SK-MEL-5 (cell line): ENCODE measurements at regions not wholly inside any gene's neighbourhood (a gene's known extent, or its start where the extent isn't known, plus 50 kb on each side); places are given as distances from the start of the nearest gene placed in this dataset.
"Not testable (repeated sequence)": the region's sequence is repeated elsewhere in the genome, so short reads cannot be mapped to it uniquely, and the experiment has no call there.

Source experiments
- DNase-seq: peaks from one replicate; pipeline ENCODE4 v3.0.0-alpha.2; 2016; ENCODE audit warnings: low read depth, low spot score
- in situ Hi-C: cut with HindIII; loops from 2 replicates; pipeline ENCODE4 v1.10.0; 2016; ENCODE audit warnings: low sequenced_read_pairs, high pct_unique_total_duplicates, low pct_unique_long_range_greater_than_20kb

DNA sequence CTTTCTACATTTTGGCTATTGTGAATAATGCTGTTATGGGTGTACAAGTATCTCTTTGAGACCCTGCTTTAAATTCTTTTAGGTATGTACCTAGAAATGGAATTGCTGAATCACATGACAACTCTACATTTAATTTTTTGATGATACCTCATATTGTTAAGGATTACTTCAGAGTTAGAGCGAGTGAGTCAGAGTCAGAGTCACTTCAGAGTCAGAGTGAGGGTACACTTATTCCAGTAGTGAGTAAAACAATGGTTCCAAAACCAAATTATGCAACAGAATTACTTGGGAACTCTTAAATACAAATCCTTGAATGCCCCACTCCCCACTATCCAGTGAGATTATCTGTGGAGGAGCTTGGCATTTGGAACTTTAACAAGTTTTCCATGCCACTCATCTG is 50.3 kb upstream of the SNRK start:
- in situ Hi-C loops: no loop called here
- DNase-seq: no peak

DNA sequence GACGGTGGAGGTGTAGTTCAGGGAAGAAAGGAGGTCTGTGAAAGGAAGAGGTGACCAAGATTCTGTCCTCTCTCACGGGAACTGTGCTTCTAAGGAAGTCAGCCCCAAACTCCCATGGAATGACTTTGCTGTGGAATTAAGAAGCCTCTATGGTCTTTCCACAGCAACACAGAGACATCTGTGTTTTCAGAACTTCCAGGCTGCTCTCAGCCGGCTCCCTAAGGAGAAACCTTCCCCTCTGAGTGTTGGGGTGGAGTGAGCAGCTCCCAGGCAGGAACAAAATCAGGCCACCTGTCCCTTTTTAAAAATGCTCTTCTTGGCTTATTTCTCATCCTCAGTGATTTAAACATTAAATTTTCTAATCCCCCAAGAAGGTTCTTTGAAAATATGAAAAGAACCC is 53.3 kb upstream of the SNRK start:
- DNase-seq: no peak
- in situ Hi-C loops: no loop called here

DNA sequence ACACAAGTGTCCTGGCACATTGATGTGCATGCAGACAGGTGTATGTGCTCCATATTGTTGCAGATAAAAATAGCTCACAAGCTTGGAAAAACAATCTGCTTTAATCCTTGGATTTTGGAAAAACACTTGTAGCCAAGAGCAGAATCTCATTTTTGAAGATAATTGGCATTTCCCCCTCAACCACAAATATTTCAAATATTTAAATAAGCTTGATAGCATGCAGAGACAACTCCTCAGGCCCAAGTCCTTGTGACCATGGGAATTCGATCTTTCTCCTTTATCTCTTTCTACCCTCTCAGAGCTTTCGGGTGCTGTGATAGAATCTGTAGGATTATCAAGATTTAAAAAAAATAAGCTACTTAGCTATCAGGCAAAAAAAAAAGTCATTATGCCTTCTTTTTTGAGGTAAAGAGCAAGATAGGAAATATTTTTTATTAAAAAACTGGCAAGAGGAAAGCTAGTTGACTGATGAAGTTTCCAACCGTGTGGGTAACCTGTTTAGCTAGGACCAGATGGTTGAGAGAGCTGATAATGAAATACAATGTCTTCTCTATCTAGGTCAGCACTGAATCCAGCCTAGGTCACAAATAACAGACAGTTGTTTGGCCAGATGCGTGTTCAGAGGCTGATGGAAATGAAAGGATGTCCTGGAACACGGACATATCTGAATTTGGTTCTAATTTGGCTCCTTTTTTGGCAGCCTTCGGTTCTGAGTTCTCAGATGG is 54.9 kb upstream of the SNRK start:
- in situ Hi-C loops: no loop called here
- no peak for DNase-seq

DNA sequence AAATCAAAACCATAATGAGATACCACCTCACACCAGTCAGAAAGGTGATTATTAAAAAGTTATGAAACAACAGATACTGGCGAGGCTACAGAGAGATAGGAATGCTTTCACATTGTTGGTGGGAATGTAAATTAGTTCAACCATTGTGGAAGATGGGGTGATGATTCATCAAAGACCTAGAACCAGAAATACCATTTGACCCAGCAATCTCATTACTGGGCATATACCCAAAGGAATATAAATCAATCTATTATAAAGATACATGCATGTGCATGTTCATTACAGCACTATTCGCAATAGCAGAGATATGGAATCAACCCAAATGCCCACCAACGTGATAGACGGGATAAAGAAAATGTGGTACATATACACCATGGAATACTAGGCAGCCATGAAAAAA is 56.5 kb upstream of the SNRK start:
- DNase-seq, in situ Hi-C loops: not testable (repeated sequence)

DNA sequence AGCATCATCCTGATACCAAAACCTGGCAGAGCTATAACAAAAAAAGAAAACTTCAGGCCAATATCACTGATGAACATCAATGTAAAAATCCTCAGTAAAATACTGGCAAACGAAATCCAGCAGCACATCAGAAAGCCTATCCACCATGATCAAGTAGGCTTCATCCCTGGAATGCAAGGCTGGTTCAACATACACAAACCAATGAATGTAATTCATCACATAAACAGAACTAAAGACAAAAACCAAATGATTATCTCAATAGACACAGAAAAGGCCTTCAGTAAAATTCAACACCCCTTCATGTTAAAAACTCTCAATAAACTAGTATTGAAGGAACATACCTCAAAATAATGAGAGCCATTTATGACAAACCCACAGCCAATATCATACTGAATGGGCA is 58.7 kb upstream of the SNRK start:
- DNase-seq, in situ Hi-C loops: not testable (repeated sequence)

DNA sequence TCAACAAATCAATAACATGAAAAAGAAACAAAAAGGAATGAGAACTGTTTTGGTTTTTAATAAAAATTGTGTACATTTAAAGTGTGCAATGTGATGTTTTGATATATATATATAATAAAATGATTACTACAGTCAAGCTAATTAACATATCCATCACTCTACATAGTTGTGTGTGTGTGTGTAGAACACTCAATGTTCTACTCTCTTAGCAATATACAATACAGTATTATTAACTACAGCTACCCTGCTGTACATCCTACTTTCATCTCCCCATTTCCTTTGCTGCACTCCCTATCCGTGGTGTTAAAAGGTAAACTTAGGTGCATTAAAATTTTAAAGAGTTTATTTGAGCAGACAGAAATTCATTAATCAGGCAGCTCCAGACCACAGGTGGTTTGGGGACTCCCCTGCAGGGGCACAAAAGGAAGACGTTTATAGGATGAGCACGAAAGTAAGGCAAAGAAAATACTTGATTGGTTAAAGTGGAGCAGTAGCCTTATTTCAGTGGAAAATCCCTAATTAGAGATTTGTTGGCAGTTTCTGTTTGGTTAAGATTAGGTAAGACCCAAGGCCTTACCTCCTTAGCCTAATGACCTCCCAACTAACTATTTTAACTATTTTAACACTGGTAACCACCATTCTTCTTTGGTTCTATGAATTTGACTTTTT is 61.8 kb upstream of the SNRK start:
- DNase-seq: no peak
- in situ Hi-C loops: no loop called here

DNA sequence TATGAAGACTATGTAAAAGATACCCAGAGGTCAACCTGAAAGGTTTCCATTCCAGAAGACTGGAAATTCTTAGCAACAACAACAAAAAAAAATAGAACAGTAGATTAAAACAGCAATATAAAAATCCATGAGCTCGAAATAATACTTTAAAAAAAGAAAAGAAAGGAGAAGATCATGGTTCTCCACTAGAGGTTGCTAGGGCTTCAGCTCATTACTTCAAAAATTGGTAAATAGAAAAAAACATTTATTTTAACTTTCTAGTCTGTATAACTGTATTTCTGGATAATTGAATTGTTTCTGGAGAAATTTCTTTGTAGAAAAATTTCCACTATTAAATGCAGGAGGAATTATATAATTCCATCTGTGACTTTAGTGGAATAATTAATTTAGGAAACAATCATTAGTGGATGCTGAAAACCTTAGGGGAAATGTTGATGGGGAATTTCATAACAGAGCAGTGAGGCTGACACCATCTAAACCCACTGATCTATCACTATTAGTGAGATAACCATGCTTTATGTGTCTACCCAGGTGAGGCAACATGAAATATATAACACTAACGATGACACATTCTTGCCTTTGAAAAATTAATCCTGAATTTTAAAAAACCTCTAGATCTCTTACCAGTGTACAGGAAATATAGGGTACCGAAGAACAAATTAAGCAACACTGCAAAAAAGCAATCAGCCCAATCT is 62.5 kb upstream of the SNRK start:
- in situ Hi-C loops: no loop called here
- DNase-seq: peak; percentile 19

DNA sequence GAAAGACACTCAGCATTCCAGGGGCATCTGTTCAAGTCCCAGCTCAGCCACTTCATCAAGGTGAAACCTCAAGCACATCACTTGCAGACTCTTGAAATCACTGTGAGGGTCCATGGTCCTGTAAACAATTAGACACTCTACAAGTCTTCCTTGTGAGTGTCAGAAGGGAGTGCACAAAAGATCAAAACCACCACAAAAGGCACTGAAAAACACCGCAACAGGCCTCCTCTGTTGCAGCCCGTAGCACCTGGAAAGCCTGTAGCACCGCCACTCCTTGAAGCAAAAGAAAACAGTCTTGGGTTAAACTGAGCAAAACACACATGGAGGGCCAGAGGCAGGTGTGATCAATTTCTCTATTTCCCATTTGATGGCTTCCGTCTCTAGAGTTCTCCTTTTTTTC is 63.8 kb upstream of the SNRK start:
- in situ Hi-C loops: no loop called here
- no peak for DNase-seq

DNA sequence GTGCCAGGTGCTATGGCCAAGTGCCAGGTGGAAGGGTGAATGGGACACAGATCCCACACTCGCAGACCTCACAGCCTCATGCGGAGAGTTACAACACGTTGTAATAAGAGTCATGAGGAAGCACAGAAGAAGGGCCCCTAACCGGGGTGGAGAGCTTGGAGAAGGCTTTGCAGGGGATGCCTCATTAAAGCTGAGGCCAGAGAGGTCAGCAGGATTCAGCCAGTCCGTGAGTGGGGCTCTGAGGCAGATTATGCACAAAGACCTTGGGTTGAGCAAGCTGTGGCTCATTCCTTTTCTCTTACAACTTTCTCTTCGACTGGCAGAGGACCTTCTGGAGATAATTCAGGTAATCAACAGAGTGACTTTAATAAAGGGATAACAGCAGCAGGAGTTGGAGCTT is 65.3 kb upstream of the SNRK start:
- in situ Hi-C loops: no loop called here
- no peak for DNase-seq

DNA sequence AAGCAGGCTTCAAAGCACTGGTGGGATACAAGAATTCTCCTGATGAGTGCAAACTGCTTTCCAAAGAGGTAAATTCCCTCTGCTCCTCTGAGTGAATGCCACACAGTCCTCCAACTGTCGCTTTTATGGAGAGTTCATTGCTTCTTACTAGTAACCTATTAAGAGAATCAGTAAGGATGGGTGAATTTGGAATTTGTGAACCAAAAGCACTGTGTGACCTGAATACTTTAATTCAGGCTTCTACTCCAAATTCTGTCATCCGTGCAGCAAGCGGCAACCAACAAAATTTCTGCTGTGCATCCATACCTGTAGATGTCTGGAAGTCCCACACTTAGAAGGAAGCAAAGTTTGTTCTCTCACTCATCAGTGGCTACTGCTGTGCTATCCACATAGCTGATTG is 66.7 kb upstream of the SNRK start:
- in situ Hi-C loops: no loop called here

DNA sequence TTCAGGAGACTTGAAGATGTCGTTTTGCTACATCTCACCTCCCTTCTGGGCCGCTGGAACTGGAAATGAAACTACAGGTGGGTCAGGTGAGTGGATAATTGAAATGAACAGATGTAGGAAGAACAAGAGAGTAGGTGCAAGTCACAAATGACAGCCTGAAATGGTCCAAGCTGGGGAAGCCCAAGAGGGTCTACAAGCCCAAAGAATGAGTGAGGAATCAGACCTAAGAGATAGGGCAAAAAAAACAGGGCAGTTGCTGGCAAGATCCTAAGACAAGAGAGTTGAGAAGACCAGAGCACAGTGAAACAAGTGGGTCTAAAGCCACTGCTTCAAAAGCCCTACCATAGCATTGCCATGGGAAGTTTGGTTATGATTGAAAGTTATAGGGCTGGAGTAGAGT is 67.4 kb upstream of the SNRK start:
- in situ Hi-C loops: no loop called here

More for the DNA sequence above, 66.7 kb upstream of the SNRK start:
- DNase-seq: no peak

DNA sequence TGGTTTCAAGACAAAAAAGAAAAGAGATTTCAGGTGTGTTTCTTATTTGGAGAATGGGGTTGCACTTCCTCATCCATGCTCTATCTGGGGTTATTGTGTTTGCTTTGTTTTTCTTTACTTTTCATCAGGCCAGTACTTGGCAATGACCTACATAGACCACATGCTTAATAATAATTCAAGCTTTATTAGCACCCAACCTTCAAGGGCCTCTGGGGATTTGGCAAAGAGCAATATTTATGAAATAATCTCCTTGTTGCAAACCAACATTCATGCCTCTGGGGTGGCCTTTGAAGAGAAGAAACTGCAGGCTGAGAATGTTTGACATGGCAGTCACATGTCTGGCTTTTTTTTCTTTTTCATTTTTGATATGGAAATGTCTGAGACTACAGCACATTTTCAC is 68.2 kb upstream of the SNRK start:
- in situ Hi-C loops: no loop called here
- DNase-seq: peak; percentile 4

More for the DNA sequence above, 67.4 kb upstream of the SNRK start:
- no peak for DNase-seq

DNA sequence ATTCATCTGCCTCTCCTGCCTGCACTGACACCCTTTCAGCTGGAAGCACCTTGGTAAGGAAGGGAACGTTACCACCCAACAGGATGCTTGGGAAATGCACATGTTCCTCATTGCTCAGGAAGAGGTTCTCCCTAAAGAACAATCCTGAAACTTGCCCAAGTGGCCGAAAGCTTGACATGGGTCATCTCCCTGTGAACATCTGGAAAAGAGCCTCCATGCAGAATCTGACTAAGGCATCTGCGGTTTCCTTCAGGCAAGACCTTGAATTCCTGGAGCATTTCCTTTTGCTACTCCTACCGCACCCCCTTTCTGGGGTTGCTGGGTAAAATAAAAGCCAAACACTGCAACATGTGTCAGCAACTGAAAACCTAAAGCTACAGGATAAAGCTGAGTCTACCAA is 68.7 kb upstream of the SNRK start:
- DNase-seq: no peak
- in situ Hi-C loops: no loop called here

DNA sequence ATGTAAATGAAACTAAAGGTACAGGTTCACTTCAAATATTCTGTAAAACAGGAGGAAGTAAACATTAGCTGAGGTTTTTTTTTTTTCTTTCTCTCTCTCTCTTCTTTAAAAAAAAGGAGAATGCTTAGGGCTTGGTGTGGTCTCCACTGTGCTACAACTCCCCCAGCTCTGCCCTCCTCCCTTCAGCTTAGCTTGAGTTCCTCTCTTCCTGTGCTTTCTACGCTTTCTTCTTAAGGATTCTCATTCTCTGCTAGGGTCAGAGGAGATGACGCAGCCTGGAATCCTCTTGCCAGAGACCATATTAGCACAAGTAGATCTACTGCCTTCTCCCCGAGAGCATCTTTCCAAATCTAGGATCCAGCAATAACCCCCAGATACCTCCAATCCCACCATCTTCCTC is 69.1 kb upstream of the SNRK start:
- in situ Hi-C loops: no loop called here
- no peak for DNase-seq

DNA sequence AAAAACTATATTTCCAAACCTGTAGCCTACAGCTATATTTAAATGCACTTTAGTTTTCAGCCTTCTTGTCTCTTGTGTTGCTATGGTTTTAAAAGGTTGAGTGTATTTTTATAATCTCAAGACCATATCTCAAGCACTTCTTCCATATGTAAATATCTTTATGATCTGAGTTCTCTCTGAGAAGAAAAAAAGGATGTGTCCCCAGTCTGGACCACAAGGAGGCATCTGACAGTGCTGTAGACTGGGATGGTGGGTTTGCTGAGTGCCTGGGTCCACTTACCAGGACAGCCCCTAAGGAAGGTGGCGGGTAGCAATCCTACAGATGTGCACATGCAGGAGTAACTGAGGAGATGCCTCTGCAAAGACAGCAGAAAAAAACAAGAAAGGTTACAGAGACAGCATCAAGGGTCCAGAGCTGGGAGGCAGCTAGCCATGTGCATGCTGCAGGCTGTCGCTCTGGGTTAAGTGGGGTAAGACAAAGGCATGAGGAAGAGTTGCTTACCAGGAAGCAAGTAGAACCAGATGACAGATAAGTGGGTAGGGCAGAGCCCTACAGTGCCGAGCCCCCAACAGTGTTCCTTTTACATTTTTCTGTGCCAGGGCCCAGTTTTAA is 70.6 kb upstream of the SNRK start:
- no peak for DNase-seq
- in situ Hi-C loops: no loop called here

DNA sequence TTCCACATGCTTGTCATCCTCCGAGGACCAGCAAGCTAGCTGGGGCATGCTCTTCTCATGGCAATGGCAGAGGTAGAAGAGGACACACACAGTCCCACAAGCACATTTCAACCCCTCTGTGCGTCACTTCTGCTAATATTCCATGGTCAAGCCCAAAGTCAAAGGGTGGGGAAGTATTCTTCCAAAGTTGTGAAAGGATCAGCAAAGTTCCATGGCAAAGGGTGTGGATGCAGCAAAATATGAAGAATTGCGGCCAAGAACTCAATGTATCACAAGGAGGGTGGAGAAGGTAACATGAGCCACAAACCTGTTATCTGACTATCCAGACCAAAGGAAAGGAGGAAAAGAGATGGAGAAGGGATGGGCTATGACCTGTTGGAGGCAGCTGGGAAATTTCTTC is 71.2 kb upstream of the SNRK start:
- in situ Hi-C loops: no loop called here
- no peak for DNase-seq

DNA sequence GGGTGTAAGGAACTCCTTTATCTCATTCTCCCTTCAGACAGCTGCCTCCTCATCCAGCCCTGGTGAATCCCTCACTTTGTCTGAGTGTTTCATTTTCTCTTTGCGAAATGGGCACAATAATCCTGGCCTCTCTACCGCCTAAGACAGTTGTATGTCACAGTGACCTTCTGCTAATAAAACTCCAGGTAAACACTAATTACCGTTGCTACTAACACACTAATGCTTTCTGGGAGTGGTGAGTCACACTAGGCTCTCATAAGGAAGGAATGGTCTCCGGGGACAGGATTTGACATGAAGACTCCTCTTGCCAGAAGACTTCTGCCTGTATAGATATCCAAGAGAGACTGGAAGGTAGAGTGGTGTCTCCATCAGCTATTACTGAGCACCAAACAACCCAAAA is 71.7 kb upstream of the SNRK start:
- DNase-seq: no peak
- in situ Hi-C loops: no loop called here

DNA sequence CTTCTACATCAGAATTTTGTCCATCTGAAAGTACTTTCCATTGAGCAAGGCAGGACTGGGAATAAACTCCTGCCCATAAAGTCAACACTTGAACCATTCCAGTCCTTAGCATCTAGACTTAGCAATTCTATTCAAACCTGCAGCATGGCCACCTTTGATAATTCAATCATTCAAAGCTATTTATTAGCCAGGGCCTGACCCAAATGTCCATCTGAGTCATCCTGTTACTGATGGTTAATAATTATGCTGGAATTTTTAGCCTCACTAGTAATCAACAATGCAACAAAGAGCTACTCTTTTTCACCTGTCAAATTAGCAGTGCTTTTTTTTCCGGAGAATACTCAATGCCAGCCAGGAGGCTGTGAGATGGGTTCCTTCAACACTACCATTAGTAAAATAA is 72.7 kb upstream of the SNRK start:
- no peak for DNase-seq
- in situ Hi-C loops: no loop called here
